HepG2 (cell line): ENCODE measurements at regions not wholly inside any gene's neighbourhood (a gene's known extent, or its start where the extent isn't known, plus 50 kb on each side); places are given as distances from the start of the nearest gene placed in this dataset.
"Not testable (repeated sequence)": the region's sequence is repeated elsewhere in the genome, so short reads cannot be mapped to it uniquely, and the experiment has no call there.

Source experiments
- CTCF ChIP-seq: sonication (generic); formaldehyde crosslinking; IDR thresholded peaks from 2 replicates; pipeline ENCODE4 v1.5.0; 2020; ENCODE audit warnings: mild to moderate bottlenecking, missing genetic modification reagents, moderate library complexity
- REST ChIP-seq, 2 experiments: IDR thresholded peaks; 2 replicates each; pipeline ENCODE4 v1.6.1; 2011 to 2012; ENCODE audit warnings: low read length in 2 of 2, borderline replicate concordance in 1 of 2, low read depth in 1 of 2, mild to moderate bottlenecking in 1 of 2, moderate library complexity in 1 of 2
- TCF7L2 ChIP-seq: IDR thresholded peaks from 2 replicates; pipeline ENCODE4 v1.6.1; 2011; ENCODE audit warnings: mild to moderate bottlenecking, low read depth, low read length, moderate library complexity
- ZBTB26 ChIP-seq: IDR thresholded peaks from 2 replicates; pipeline ENCODE4 v1.6.1; 2016; ENCODE audit warnings: missing compliant biosample characterization, missing genetic modification reagents, borderline replicate concordance
- TF ChIP-seq, protein P1 (sequence below), 2 experiments: fragments of 450-650 bp in 1 of 2; sonication (generic) in 1 of 2; formaldehyde crosslinking; IDR thresholded peaks; 2 replicates each; pipeline versions ENCODE4 v1.5.0 to v1.8.0; 2020 to 2022; ENCODE audit warnings: mild to moderate bottlenecking in 1 of 2, missing genetic modification reagents in 1 of 2
- TF ChIP-seq, protein P2 (sequence below): sonication (generic); formaldehyde crosslinking; IDR thresholded peaks from 2 replicates; pipeline ENCODE4 v1.5.0; 2020; ENCODE audit warnings: missing genetic modification reagents

DNA sequence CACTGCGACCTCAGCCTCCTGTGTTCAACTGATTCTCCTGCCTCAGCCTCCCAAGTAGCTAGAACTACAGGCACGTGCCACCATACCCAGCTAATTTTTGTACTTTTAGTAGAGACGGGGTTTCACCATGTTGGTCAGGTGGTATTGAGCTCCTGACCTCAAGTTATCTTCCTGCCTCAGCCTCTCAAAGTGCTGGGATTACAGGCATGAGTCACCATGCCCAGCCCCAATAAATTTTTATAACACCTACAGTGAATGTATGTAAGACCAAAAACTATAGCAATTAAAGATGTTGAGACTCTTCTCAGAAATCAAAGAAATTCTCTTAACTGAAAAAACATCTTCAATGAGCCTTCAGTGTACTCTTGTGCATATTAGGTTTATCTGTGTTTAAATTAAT lies 82.2 kb upstream of the MITF start:
- TF ChIP-seq TCF7L2; ZBTB26 (CRISPR knock-in tag); CTCF (CRISPR knock-in tag); REST (IDR thresholded peaks at IDR 0.05; ENCODE audit: borderline replicate concordance in 1 of 2, low read depth in 1 of 2, low read length in 2 of 2): not testable (repeated sequence)
- TF ChIP-seq, protein P1, sequence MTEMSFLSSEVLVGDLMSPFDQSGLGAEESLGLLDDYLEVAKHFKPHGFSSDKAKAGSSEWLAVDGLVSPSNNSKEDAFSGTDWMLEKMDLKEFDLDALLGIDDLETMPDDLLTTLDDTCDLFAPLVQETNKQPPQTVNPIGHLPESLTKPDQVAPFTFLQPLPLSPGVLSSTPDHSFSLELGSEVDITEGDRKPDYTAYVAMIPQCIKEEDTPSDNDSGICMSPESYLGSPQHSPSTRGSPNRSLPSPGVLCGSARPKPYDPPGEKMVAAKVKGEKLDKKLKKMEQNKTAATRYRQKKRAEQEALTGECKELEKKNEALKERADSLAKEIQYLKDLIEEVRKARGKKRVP (CRISPR knock-in tag; IDR thresholded peaks at IDR 0.05) = not testable (repeated sequence)
- TF ChIP-seq, protein P2, sequence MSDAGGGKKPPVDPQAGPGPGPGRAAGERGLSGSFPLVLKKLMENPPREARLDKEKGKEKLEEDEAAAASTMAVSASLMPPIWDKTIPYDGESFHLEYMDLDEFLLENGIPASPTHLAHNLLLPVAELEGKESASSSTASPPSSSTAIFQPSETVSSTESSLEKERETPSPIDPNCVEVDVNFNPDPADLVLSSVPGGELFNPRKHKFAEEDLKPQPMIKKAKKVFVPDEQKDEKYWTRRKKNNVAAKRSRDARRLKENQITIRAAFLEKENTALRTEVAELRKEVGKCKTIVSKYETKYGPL (CRISPR knock-in tag) = not testable (repeated sequence)
